Mesothelial cell of epicardium (in vitro differentiated cells): ENCODE measurements at regions not wholly inside any gene's neighbourhood (a gene's known extent, or its start where the extent isn't known, plus 50 kb on each side); places are given as distances from the start of the nearest gene placed in this dataset.

ENCODE experiments used
- DNase-seq, 2 experiments: peaks; one replicate each; pipeline ENCODE4 v3.0.0; 2021; ENCODE audit warnings: low spot score in 2 of 2; ENCODE audit not compliant: unreplicated experiment in 2 of 2
- H3K27ac Mint-ChIP-seq: 2 replicates; pipeline ENCODE4 v1.8.0; 2021; ENCODE audit warnings: mixed read lengths
- H3K27me3 Mint-ChIP-seq: 2 replicates; pipeline ENCODE4 v1.8.0; 2021; ENCODE audit warnings: low read depth, mixed read lengths
- H3K36me3 Mint-ChIP-seq: 2 replicates; pipeline ENCODE4 v1.8.0; 2021; ENCODE audit warnings: mixed read lengths
- H3K4me1 Mint-ChIP-seq: 2 replicates; pipeline ENCODE4 v1.8.0; 2021; ENCODE audit warnings: mixed read lengths
- H3K4me3 Mint-ChIP-seq: 2 replicates; pipeline ENCODE4 v1.8.0; 2021; ENCODE audit warnings: mild to moderate bottlenecking, moderate library complexity, mixed read lengths
- H3K9me3 Mint-ChIP-seq: 2 replicates; pipeline ENCODE4 v1.8.0; 2021; ENCODE audit warnings: mixed read lengths
- TF ChIP-seq, protein P1 (sequence below): fragments of 200-600 bp; sonication (generic); IDR thresholded peaks from one replicate; pipeline ENCODE4 v1.5.0; 2021; ENCODE audit warnings: antibody characterized with exemption; ENCODE audit not compliant: unreplicated experiment

- TF ChIP-seq, protein P1, sequence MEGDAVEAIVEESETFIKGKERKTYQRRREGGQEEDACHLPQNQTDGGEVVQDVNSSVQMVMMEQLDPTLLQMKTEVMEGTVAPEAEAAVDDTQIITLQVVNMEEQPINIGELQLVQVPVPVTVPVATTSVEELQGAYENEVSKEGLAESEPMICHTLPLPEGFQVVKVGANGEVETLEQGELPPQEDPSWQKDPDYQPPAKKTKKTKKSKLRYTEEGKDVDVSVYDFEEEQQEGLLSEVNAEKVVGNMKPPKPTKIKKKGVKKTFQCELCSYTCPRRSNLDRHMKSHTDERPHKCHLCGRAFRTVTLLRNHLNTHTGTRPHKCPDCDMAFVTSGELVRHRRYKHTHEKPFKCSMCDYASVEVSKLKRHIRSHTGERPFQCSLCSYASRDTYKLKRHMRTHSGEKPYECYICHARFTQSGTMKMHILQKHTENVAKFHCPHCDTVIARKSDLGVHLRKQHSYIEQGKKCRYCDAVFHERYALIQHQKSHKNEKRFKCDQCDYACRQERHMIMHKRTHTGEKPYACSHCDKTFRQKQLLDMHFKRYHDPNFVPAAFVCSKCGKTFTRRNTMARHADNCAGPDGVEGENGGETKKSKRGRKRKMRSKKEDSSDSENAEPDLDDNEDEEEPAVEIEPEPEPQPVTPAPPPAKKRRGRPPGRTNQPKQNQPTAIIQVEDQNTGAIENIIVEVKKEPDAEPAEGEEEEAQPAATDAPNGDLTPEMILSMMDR, result no peak
- Mint-ChIP-seq H3K4me1 (no peaks in the 10 kb centered on the region), H3K9me3 (peaks cover 12% of the 10 kb centered on the region), H3K4me3 (no peak overlapping the region), H3K27ac (no peak overlapping the region), H3K36me3 (no peaks in the 10 kb centered on the region), H3K27me3 (no peaks in the 10 kb centered on the region)
- no peak for DNase-seq
Measured at GRCh38 chr6:139638179-139638941, 263.9 kb upstream of the CITED2 start.

- H3K36me3 Mint-ChIP-seq, result no peaks in the 10 kb centered on the region
- no peak for DNase-seq
- no peak overlapping the region for H3K4me3 Mint-ChIP-seq
- H3K27ac Mint-ChIP-seq, result no peak overlapping the region
- H3K9me3 Mint-ChIP-seq, result peaks cover 12% of the 10 kb centered on the region
- H3K4me1 Mint-ChIP-seq, result no peaks in the 10 kb centered on the region
- no peaks in the 10 kb centered on the region for H3K27me3 Mint-ChIP-seq
- TF ChIP-seq, protein P1, result no peak
Measured at GRCh38 chr6:139637766-139638165, 263.3 kb upstream of the CITED2 start.

DNA sequence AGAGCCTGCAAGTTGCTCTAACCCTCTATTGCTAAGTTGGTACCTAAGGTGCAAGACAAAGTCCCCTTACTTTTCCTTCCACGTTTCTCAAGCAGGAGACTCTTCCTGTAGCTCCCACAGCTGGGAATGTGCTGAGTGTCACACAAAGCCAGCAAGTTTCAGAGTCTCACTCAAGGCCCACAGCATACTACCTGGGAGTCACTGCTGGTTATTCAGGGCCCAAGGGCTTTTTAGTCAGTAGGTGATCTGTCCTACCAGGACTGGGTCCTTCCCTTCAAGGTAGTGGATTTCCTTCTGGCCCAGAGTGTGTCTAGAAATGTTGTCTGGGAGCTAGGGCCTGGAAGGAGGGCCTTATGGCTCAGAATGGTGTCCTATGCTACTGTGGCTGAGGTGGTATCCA is 261.9 kb upstream of the CITED2 start:
- H3K27ac Mint-ChIP-seq, result no peak overlapping the region
- peaks cover 14% of the 10 kb centered on the region for H3K9me3 Mint-ChIP-seq
- TF ChIP-seq, protein P1, result no peak

GRCh38 chr6:139635401-139636130 is 261.1 kb upstream of the CITED2 start:
- no peaks in the 10 kb centered on the region for H3K27me3 Mint-ChIP-seq
- no peak overlapping the region for H3K4me3 Mint-ChIP-seq
- TF ChIP-seq, protein P1, result no peak

More for the DNA sequence above, 261.9 kb upstream of the CITED2 start:
- Mint-ChIP-seq H3K36me3 (no peaks in the 10 kb centered on the region), H3K27me3 (no peaks in the 10 kb centered on the region), H3K4me1 (no peaks in the 10 kb centered on the region), H3K4me3 (no peak overlapping the region)
- DNase-seq, result no peak

DNA sequence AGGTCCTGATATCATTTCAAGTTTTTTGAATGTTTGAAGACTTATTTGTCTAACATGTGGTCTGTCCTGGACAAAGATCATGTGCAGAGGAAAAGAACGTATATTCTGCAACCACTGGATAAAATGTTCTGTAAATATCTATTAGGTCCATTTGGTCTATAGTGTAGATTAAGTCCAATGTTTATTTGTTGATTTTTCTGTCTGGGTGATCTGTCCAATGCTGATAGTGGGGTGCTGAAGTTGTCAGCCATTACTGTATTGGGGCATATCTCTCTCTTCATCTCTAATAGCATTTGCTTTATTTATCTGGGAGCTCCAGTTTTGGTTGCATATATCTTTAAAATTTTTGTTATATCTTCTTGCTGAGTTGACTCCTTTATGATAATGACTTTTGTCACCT is 258.4 kb upstream of the CITED2 start:
- TF ChIP-seq, protein P1, result no peak
- no peaks in the 10 kb centered on the region for H3K4me1 Mint-ChIP-seq
- no peaks in the 10 kb centered on the region for H3K27me3 Mint-ChIP-seq
- no peak overlapping the region for H3K4me3 Mint-ChIP-seq
- peaks cover 26% of the 10 kb centered on the region for H3K9me3 Mint-ChIP-seq
- peaks cover 4% of the 10 kb centered on the region for H3K36me3 Mint-ChIP-seq
- DNase-seq, result no peak
- H3K27ac Mint-ChIP-seq, result no peak overlapping the region

More at GRCh38 chr6:139635401-139636130, 261.1 kb upstream of the CITED2 start:
- Mint-ChIP-seq H3K9me3 (peaks cover 22% of the 10 kb centered on the region), H3K27ac (no peak overlapping the region), H3K36me3 (peaks cover 4% of the 10 kb centered on the region), H3K4me1 (no peaks in the 10 kb centered on the region)
- DNase-seq, result no peak
